ENCODE measurements at regions not wholly inside any gene's neighbourhood (a gene's known extent, or its start where the extent isn't known, plus 50 kb on each side); places are given as distances from the start of the nearest gene placed in this dataset.

- TF ChIP-seq CTCF (IDR thresholded peaks at IDR 0.05; ENCODE audit: extremely low read depth in 1 of 2, insufficient read depth in 1 of 2, low read depth in 1 of 2, low read length in 2 of 2) (no peak), POLR2AphosphoS5 (IDR thresholded peaks at IDR 0.05; ENCODE audit: insufficient read depth, low read depth, low read length) (no peak)
These were observed 475.8 kb upstream of the TMEM132C start for GRCh38 chr12:127791217-127791616.

Data from endothelial cell of umbilical vein (primary cell).